Keratinocyte (primary cell): ENCODE measurements at regions not wholly inside any gene's neighbourhood (a gene's known extent, or its start where the extent isn't known, plus 50 kb on each side); places are given as distances from the start of the nearest gene placed in this dataset.

Experiments
- DNase-seq: peaks from one replicate; pipeline ENCODE4 v3.0.0-alpha.2; 2011; ENCODE audit warnings: low read depth, missing footprints, low spot score
- FAIRE-seq: peaks from 2 replicates; lab custom pipeline; 2011; peaks lifted over from hg19 to GRCh38; lab: Jason Lieb, UNC
- H2AFZ ChIP-seq: 2 replicates; pipeline ENCODE4 v1.6.0; 2012; ENCODE audit warnings: low read length, control low read depth, inconsistent platforms; ENCODE audit not compliant: control insufficient read depth
- H3K27ac ChIP-seq: 2 replicates; pipeline ENCODE4 v1.5.1; 2011; ENCODE audit warnings: low read length; ENCODE audit not compliant: control insufficient read depth, insufficient read depth
- H3K27me3 ChIP-seq: 3 replicates; pipeline ENCODE4 v1.6.0; 2011; ENCODE audit warnings: low read length; ENCODE audit not compliant: control insufficient read depth, insufficient read depth; ENCODE audit errors: extremely low read depth
- H3K36me3 ChIP-seq, 2 experiments: 2 replicates in 1 of 2; 3 replicates in 1 of 2; pipeline ENCODE4 v1.5.1; 2011; ENCODE audit warnings: low read length in 2 of 2, mild to moderate bottlenecking in 1 of 2; ENCODE audit not compliant: control insufficient read depth in 2 of 2, insufficient read depth in 2 of 2; ENCODE audit errors: extremely low read depth in 1 of 2
- H3K4me1 ChIP-seq: 3 replicates; pipeline ENCODE4 v1.5.1; 2011; ENCODE audit warnings: low read length; ENCODE audit not compliant: control insufficient read depth, insufficient read depth; ENCODE audit errors: extremely low read depth
- H3K4me2 ChIP-seq: 3 replicates; pipeline ENCODE4 v1.6.0; 2011; ENCODE audit warnings: low read depth, low read length; ENCODE audit not compliant: control insufficient read depth, insufficient read depth; ENCODE audit errors: extremely low read depth
- H3K4me3 ChIP-seq, 3 experiments: fragments of 200-600 bp in 1 of 3; sonication (generic) in 1 of 3; 2 replicates in 2 of 3; 3 replicates in 1 of 3; pipeline ENCODE4 v1.5.1; 2011 to 2016; ENCODE audit warnings: low read length in 3 of 3, mild to moderate bottlenecking in 3 of 3, control low read depth in 2 of 3, inconsistent platforms in 1 of 3, low read depth in 1 of 3, mixed read lengths in 1 of 3, mixed run types in 1 of 3, moderate library complexity in 1 of 3; ENCODE audit not compliant: control insufficient read depth in 2 of 3, insufficient read depth in 2 of 3; ENCODE audit errors: extremely low read depth in 1 of 3
- H3K79me2 ChIP-seq: 2 replicates; pipeline ENCODE4 v1.6.0; 2012; ENCODE audit warnings: low read length; ENCODE audit not compliant: control insufficient read depth, insufficient read depth
- H3K9ac ChIP-seq: 3 replicates; pipeline ENCODE4 v1.6.0; 2011; ENCODE audit warnings: low read length; ENCODE audit not compliant: control insufficient read depth, insufficient read depth; ENCODE audit errors: extremely low read depth
- H3K9me1 ChIP-seq: 3 replicates; pipeline ENCODE4 v1.6.0; 2011; ENCODE audit warnings: low read length; ENCODE audit not compliant: control insufficient read depth, insufficient read depth; ENCODE audit errors: extremely low read depth
- H3K9me3 ChIP-seq: 2 replicates; pipeline ENCODE4 v1.5.1; 2012; ENCODE audit warnings: low read depth, low read length; ENCODE audit not compliant: control insufficient read depth
- H4K20me1 ChIP-seq: 3 replicates; pipeline ENCODE4 v1.6.0; 2011; ENCODE audit warnings: low read length; ENCODE audit not compliant: control insufficient read depth, insufficient read depth; ENCODE audit errors: extremely low read depth
- EZH2 ChIP-seq: IDR thresholded peaks from one replicate; pipeline ENCODE4 v1.6.1; 2012; ENCODE audit warnings: inconsistent platforms, mild to moderate bottlenecking, low read length, moderate library complexity
- dilution Hi-C: fragments of 300-500 bp; cut with MboI; formaldehyde crosslinking; loops from one replicate; pipeline ENCODE4 v1.7.0; 2020; ENCODE audit warnings: low sequenced_read_pairs; ENCODE audit not compliant: extremely low pct_ligation_motif_present
- TF ChIP-seq, protein P1 (sequence below), 3 experiments: IDR thresholded peaks in 1 of 3; conservative IDR thresholded peaks in 1 of 3; optimal IDR thresholded peaks in 1 of 3; 2 replicates in 2 of 3; 3 replicates in 1 of 3; pipeline versions ENCODE3 to v1.5.1; 2011; ENCODE audit warnings: low read length in 3 of 3, mild to moderate bottlenecking in 3 of 3, moderate library complexity in 2 of 3, control low read depth in 1 of 3, inconsistent platforms in 1 of 3; ENCODE audit not compliant: insufficient read depth in 2 of 3; ENCODE audit errors: extremely low read depth in 1 of 3

DNA sequence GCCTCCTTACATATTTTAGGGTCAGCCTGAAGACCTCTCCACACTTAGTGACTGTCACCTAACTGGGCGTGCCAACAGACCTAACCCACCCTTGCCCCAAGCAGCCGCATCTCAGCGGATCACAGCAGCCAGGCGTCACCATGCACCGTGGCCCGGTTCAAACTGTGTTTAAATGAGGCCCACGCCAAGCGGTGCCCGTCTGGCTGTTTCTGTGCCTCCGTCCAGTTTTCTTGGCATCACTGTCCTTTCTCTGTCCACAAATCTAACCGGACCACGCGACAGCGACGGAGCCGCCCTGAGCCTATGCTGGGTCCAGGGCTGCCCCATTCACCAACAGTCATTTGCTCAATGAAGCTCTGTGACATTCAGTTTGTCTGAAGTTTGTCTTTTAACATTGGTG is 393.3 kb downstream of the THBS2 start:
- no peak overlapping the region for H3K4me3 ChIP-seq
- H3K9me1 ChIP-seq: no peaks in the 10 kb centered on the region
- H3K36me3 ChIP-seq: no peaks in the 10 kb centered on the region
- H3K79me2 ChIP-seq: no peaks in the 10 kb centered on the region
- H2AFZ ChIP-seq: no peak overlapping the region
- H3K4me1 ChIP-seq: no peaks in the 10 kb centered on the region
- no peaks in the 10 kb centered on the region for H3K9me3 ChIP-seq
- no peak overlapping the region for H3K4me2 ChIP-seq
- FAIRE-seq (no peak), DNase-seq (no peak)
- H4K20me1 ChIP-seq: no peaks in the 10 kb centered on the region
- H3K9ac ChIP-seq: no peak overlapping the region
- dilution Hi-C loops: no loop called here
- no peak overlapping the region for H3K27ac ChIP-seq
- H3K27me3 ChIP-seq: no peaks in the 10 kb centered on the region
- TF ChIP-seq, protein P1, sequence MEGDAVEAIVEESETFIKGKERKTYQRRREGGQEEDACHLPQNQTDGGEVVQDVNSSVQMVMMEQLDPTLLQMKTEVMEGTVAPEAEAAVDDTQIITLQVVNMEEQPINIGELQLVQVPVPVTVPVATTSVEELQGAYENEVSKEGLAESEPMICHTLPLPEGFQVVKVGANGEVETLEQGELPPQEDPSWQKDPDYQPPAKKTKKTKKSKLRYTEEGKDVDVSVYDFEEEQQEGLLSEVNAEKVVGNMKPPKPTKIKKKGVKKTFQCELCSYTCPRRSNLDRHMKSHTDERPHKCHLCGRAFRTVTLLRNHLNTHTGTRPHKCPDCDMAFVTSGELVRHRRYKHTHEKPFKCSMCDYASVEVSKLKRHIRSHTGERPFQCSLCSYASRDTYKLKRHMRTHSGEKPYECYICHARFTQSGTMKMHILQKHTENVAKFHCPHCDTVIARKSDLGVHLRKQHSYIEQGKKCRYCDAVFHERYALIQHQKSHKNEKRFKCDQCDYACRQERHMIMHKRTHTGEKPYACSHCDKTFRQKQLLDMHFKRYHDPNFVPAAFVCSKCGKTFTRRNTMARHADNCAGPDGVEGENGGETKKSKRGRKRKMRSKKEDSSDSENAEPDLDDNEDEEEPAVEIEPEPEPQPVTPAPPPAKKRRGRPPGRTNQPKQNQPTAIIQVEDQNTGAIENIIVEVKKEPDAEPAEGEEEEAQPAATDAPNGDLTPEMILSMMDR (optimal IDR thresholded peaks at IDR 0.05 in 1 of 3, IDR thresholded peaks at IDR 0.05 in 1 of 3, conservative IDR thresholded peaks at IDR 0.05 in 1 of 3; ENCODE audit: extremely low read depth in 1 of 3, insufficient read depth in 2 of 3, low read length in 3 of 3): no peak
- TF ChIP-seq EZH2: no peak

DNA sequence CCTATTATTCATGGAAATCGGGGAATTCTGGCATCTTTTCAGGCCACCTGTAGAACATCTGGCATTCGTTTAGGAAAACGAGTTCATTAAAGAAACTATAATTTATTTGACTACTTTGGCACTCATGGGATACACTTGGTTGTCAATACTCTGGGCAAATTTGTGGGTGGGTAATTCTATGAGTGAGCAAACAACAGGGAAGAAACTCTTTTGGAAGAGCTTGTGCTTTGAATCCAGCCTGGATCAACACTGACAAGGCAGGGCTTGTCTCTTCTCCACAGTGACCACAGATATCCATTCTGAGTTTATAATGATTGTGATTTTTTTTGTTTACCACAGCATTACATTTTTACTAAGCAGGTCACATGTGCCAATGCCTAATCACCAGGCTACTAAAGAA is 394.7 kb downstream of the THBS2 start:
- Histone ChIP-seq H3K36me3 (no peaks in the 10 kb centered on the region), H3K4me1 (no peaks in the 10 kb centered on the region), H3K79me2 (no peaks in the 10 kb centered on the region), H3K4me3 (no peak overlapping the region), H3K9ac (no peak overlapping the region), H3K9me3 (no peaks in the 10 kb centered on the region), H2AFZ (no peak overlapping the region), H3K27me3 (no peaks in the 10 kb centered on the region), H3K9me1 (no peaks in the 10 kb centered on the region), H3K27ac (no peak overlapping the region), H4K20me1 (no peaks in the 10 kb centered on the region), H3K4me2 (no peak overlapping the region)
- TF ChIP-seq, protein P1 (optimal IDR thresholded peaks at IDR 0.05 in 1 of 3, IDR thresholded peaks at IDR 0.05 in 1 of 3, conservative IDR thresholded peaks at IDR 0.05 in 1 of 3; ENCODE audit: extremely low read depth in 1 of 3, insufficient read depth in 2 of 3, low read length in 3 of 3): no peak
- no peak for TF ChIP-seq EZH2
- FAIRE-seq (no peak), DNase-seq (no peak)
- dilution Hi-C loops: no loop called here
